GM18511 (cell line): ENCODE measurements at regions not wholly inside any gene's neighbourhood (a gene's known extent, or its start where the extent isn't known, plus 50 kb on each side); places are given as distances from the start of the nearest gene placed in this dataset.
"Not testable (repeated sequence)": the region's sequence is repeated elsewhere in the genome, so short reads cannot be mapped to it uniquely, and the experiment has no call there.

Source experiments
- ATAC-seq: cut with Tn5 transposase; IDR thresholded peaks from one replicate; pipeline ENCODE4 v1.9.1; 2021; ENCODE audit warnings: mild to moderate bottlenecking, moderate library complexity; ENCODE audit not compliant: unreplicated experiment

- no peak for ATAC-seq
Observed at GRCh38 chr16:82302042-82302727, 132.2 kb upstream of the MPHOSPH6 start.

- no peak for ATAC-seq
Observed at GRCh38 chr16:82301146-82301755, 131.2 kb upstream of the MPHOSPH6 start.

DNA sequence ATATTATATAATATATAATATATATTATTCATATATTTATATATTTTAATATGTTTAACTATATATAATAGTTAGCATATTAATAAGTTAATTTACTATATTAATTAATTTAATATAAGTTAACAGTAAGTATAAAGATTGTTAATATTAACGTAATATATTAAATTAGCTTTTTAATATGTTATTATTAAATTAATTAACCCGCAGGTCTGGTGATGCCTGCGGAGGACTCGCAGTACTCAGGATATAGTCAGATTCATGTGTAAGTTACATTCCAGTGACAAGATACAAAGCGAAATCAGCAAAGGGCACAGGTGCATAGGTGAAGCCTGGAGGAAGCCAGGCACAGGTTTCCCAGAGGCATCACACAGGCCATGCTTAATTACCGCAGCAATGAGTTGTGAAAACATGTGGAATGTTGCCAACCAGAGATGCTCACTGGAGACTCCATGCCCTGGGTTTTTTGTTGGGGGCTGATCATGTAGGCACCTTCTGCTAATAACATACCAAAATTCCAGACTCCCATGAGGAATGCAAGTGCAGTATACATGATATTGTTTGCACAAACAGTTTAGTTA is 130.4 kb upstream of the MPHOSPH6 start:
- ATAC-seq: no peak

- ATAC-seq: no peak
Observed at GRCh38 chr16:82298472-82298871, 128.4 kb upstream of the MPHOSPH6 start.

- ATAC-seq: no peak
Observed at GRCh38 chr16:82295290-82296201, 125.5 kb upstream of the MPHOSPH6 start.

- no peak for ATAC-seq
Observed at GRCh38 chr16:82293671-82294070, 123.6 kb upstream of the MPHOSPH6 start.

DNA sequence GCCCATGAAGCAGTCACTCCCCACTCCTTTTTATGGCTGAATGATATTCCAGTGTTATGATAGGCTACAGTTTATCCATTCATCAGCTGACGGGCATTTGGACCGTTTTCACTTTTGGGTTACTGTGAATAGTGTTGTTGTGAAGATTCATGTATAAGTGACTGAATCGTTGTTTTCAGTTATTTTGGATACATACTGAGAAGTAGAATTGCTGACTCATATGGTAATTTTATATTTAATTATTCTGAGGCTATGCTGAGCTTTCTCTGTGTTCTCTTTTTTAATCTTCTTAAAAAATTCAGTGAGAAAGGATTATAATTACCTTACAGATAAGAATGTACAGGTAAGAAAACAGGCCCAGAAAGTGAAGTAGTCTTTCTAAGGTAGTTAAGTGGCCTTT is 117.9 kb upstream of the MPHOSPH6 start:
- ATAC-seq: no peak

GRCh38 chr16:82282662-82283061 is 112.6 kb upstream of the MPHOSPH6 start:
- no peak for ATAC-seq

DNA sequence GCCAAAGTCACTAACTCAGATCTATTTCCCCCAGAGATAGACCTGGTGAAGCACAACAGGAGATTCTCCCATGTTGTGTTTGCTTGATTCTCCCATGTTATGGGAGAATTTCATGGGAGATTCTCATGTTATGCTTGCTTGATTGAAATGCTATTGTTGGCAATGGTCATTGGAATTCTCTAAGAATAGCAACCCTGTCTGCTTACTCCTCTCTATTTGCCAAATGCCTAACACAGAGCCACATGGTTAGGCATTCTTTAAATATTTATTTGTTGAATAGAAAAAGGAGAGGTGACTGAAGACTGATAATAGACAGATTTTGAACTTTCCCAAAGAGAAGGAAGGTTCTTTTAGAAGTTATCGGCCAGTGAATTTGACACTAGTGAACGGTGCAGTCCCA is 111.5 kb upstream of the MPHOSPH6 start:
- no peak for ATAC-seq

GRCh38 chr16:82280867-82281266 is 110.8 kb upstream of the MPHOSPH6 start:
- ATAC-seq: no peak

GRCh38 chr16:82275349-82275748 is 105.3 kb upstream of the MPHOSPH6 start:
- not testable (repeated sequence) for ATAC-seq

GRCh38 chr16:82271636-82272035 is 101.6 kb upstream of the MPHOSPH6 start:
- ATAC-seq: no peak

- ATAC-seq: not testable (repeated sequence)
Observed at GRCh38 chr16:82267675-82268074, 97.7 kb upstream of the MPHOSPH6 start.

DNA sequence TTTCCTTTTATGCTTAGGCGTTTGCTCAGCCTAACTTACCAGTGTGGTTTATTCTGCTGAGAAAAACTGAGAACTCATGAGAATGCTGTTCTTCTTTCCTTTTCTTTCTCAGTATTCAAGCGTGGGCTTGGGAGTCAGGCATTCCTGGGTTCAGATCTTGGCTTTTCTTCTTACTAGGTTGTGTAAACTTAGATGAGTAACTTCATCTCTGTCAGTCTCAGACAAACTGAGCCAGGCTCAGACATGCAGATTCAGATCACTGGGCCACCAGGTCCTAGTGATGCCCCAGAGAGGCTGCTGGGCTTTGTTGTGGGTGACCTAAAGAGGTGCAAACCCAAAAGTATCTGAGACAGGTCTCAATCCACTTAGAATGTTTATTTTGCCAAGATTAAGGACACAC is 95.8 kb upstream of the MPHOSPH6 start:
- ATAC-seq: no peak

GRCh38 chr16:82264756-82265155 is 94.7 kb upstream of the MPHOSPH6 start:
- no peak for ATAC-seq

- no peak for ATAC-seq
Observed at GRCh38 chr16:82263521-82264143, 93.6 kb upstream of the MPHOSPH6 start.

DNA sequence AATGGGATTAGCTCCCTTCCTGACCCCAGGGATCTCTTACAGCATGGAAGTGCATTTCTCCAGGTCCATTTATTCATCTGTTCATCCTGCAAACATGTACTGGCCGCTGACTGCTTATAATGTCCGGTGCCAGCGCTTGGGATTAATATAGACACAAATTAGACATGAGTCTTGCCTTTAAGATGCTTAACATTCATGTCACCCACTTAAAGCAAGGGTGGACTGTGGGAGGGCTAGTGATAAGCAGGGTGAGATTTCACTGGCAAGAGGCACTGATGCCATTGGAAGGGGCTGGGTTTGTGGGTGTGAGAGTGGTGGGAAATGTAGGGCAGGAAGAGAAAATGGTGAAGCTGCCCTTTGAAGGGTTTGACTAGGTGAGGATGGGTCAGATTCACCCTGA is 92.2 kb upstream of the MPHOSPH6 start:
- ATAC-seq: no peak

GRCh38 chr16:82260212-82260795 is 90.3 kb upstream of the MPHOSPH6 start:
- no peak for ATAC-seq

GRCh38 chr16:82259731-82260130 is 89.7 kb upstream of the MPHOSPH6 start:
- ATAC-seq: no peak

GRCh38 chr16:82257990-82258389 is 88.0 kb upstream of the MPHOSPH6 start:
- no peak for ATAC-seq

DNA sequence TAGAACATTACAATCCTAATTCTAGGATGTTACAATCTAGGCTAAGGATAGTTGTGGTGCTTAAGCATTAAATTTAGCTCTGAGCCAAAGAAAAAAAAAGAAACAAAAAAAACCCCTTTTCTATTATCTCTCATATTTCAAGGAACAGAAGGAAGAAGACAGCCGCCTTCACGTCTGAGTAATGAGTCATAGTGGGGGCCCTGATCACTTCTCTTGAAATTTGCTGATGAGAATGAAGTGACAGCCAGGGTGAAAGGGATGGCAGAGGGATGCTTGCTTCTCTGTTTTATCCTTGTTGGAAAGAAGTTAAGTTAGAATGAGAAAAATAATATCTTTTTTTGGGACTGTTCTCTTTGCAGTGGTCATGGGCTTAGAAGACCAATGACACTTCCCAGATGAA is 82.6 kb upstream of the MPHOSPH6 start:
- ATAC-seq: no peak
